ENCODE measurements at regions not wholly inside any gene's neighbourhood (a gene's known extent, or its start where the extent isn't known, plus 50 kb on each side); places are given as distances from the start of the nearest gene placed in this dataset.

DNA sequence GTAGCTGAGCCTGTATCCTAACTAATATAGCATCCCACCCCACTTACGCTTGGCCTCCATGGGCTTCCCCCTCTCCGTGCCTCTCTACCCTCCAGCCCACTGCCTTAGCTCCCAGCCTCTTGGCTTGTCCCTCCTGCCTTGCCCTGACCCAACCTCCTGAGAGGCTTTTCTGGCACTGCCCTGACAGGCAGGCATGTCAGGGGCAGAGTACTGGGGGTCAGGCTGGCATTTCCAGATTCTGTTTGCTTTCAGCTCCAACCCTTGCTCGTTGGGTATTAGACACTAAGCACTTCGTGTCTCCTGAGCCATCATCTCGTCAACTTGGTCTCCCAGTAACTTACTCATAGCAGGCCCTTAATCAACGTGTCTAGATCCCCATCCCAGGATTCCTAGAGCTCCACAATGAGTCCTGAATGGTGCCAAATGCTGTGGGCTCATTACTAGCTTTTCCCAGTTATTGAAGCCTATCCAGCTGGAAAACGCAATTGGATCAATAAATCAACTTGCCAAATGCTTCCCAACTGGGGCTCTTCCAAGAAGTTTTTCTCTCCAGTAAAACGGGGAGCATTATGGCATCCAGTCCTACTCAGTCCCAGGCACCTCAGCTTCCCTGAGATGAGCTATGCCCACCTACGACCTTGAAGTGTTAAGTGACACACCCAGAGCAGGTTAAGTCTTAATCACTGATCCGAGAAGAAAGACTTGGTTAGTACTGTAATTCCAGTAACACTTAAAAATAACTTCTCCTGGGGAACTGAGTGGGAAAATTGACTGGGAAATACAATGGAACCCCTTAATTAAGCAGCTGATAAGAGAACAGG, 78.5 kb upstream of the DLG1 start:
- DNase-seq (ENCODE audit: low read depth, low spot score), result no peak
- dilution Hi-C loops (cut with MboI; ENCODE audit: extremely low pct_ligation_motif_present, low sequenced_read_pairs), result no loop called here
- H3K9me3 ChIP-seq (replicated peaks; ENCODE audit: control insufficient read depth, insufficient read depth, low read length), result no peaks in the 10 kb centered on the region
- no peak overlapping the region for H3K4me2 ChIP-seq (ENCODE audit: insufficient read depth, low read length)
- intact Hi-C loops (cut with micrococcal nuclease), result no loop called here
- H3K9ac ChIP-seq (replicated peaks; ENCODE audit: extremely low read depth, insufficient read depth, low read length), result no peak overlapping the region
- no peaks in the 10 kb centered on the region for H3K9me1 ChIP-seq (replicated peaks; ENCODE audit: control insufficient read depth, extremely low read depth, insufficient read depth, low read length)
- CTCF ChIA-PET, result interaction anchor here (1.9 to 2.5 kb wide), 2 partner anchors 10 to 12 kb away, joined by 5 to 8 read pairs; no protein-coding TSS in a partner anchor
- H3K36me3 ChIP-seq (ENCODE audit: control insufficient read depth in 2 of 2, extremely low read depth in 1 of 2, insufficient read depth in 2 of 2, low read length in 2 of 2), result no peaks in the 10 kb centered on the region
- no TSS peak for BruUV-seq (replicated peaks)
- no peaks in the 10 kb centered on the region for H3K4me1 ChIP-seq (ENCODE audit: control insufficient read depth, extremely low read depth, insufficient read depth, low read length)
- TF ChIP-seq POLR2AphosphoS5 (IDR thresholded peaks at IDR 0.05; ENCODE audit: insufficient read depth, low read depth, low read length), result no peak
- no peak for TF ChIP-seq GATA2 (IDR thresholded peaks at IDR 0.05; ENCODE audit: insufficient read depth, insufficient read length, low read depth, low read length)
- H3K4me3 ChIP-seq (replicated peaks in 1 of 3; ENCODE audit: insufficient read depth in 1 of 3, low read depth in 1 of 3, low read length in 3 of 3), result no peak overlapping the region
- H4K20me1 ChIP-seq (replicated peaks; ENCODE audit: control insufficient read depth, extremely low read depth, insufficient read depth, low read length), result no peaks in the 10 kb centered on the region
- H3K79me2 ChIP-seq (ENCODE audit: control insufficient read depth, insufficient read depth, low read length), result no peaks in the 10 kb centered on the region
- peaks cover 12 to 13% of the 10 kb centered on the region in 2 experiments for H3K27me3 ChIP-seq (ENCODE audit: control insufficient read depth in 2 of 2, insufficient read depth in 2 of 2, low read length in 2 of 2)
- H2AFZ ChIP-seq (ENCODE audit: low read depth, low read length), result no peak overlapping the region
- no peak overlapping the region for H3K27ac ChIP-seq (ENCODE audit: insufficient read depth, low read depth, low read length)
- POLR2A ChIA-PET, result no interaction called here
- FAIRE-seq, result no peak

DNA sequence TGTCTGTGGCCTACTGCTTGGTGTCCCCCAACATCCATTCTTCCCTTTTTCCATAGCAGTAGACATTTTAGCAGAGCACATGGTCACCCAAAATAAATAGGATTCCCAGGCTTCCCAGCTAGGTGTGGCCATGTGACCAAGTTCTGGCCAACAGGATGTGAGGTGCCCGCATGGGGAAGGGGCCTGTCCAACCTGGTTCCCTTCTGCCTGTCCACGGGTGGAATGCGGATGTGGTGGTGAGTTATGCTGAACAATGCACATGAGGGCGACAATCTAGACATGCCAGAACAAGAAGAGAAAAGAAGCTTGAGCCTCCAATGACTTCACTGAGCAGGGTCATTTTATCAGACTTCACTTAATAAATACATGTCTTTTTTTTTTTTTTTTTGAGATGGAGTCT, 77.6 kb upstream of the DLG1 start:
- no peak overlapping the region for H3K27ac ChIP-seq (ENCODE audit: insufficient read depth, low read depth, low read length)
- H3K27me3 ChIP-seq (ENCODE audit: control insufficient read depth in 2 of 2, insufficient read depth in 2 of 2, low read length in 2 of 2), result peaks cover 11 to 16% of the 10 kb centered on the region in 2 experiments
- TF ChIP-seq MYC (IDR thresholded peaks at IDR 0.05; ENCODE audit: low read depth, low read length) (no peak), GATA2 (IDR thresholded peaks at IDR 0.05; ENCODE audit: insufficient read depth, insufficient read length, low read depth, low read length) (no peak), EZH2 (IDR thresholded peaks at IDR 0.05; ENCODE audit: borderline replicate concordance, low read depth, low read length, severe bottlenecking) (no peak), FOS (IDR thresholded peaks at IDR 0.05; ENCODE audit: borderline replicate concordance, insufficient read depth, low read length) (no peak), POLR2AphosphoS5 (IDR thresholded peaks at IDR 0.05; ENCODE audit: insufficient read depth, low read depth, low read length) (no peak)
- TF ChIP-seq, protein P1, sequence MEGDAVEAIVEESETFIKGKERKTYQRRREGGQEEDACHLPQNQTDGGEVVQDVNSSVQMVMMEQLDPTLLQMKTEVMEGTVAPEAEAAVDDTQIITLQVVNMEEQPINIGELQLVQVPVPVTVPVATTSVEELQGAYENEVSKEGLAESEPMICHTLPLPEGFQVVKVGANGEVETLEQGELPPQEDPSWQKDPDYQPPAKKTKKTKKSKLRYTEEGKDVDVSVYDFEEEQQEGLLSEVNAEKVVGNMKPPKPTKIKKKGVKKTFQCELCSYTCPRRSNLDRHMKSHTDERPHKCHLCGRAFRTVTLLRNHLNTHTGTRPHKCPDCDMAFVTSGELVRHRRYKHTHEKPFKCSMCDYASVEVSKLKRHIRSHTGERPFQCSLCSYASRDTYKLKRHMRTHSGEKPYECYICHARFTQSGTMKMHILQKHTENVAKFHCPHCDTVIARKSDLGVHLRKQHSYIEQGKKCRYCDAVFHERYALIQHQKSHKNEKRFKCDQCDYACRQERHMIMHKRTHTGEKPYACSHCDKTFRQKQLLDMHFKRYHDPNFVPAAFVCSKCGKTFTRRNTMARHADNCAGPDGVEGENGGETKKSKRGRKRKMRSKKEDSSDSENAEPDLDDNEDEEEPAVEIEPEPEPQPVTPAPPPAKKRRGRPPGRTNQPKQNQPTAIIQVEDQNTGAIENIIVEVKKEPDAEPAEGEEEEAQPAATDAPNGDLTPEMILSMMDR (IDR thresholded peaks at IDR 0.05; ENCODE audit: extremely low read depth in 1 of 2, insufficient read depth in 1 of 2, low read depth in 1 of 2, low read length in 2 of 2), result no peak
- no peaks in the 10 kb centered on the region for H3K4me1 ChIP-seq (ENCODE audit: control insufficient read depth, extremely low read depth, insufficient read depth, low read length)
- POLR2A ChIA-PET, result no interaction called here
- FAIRE-seq (no peak), DNase-seq (ENCODE audit: low read depth, low spot score) (no peak)
- H3K4me2 ChIP-seq (ENCODE audit: insufficient read depth, low read length), result no peak overlapping the region
- no peaks in the 10 kb centered on the region for H4K20me1 ChIP-seq (replicated peaks; ENCODE audit: control insufficient read depth, extremely low read depth, insufficient read depth, low read length)
- CTCF ChIA-PET, result interaction anchor here (1.9 kb wide), 1 partner anchor 11 kb away, joined by 5 read pairs; no protein-coding TSS in a partner anchor
- no peak overlapping the region for H3K4me3 ChIP-seq (replicated peaks in 1 of 3; ENCODE audit: insufficient read depth in 1 of 3, low read depth in 1 of 3, low read length in 3 of 3)
- intact Hi-C loops (cut with micrococcal nuclease), result no loop called here
- H2AFZ ChIP-seq (ENCODE audit: low read depth, low read length), result no peak overlapping the region
- dilution Hi-C loops (cut with MboI; ENCODE audit: extremely low pct_ligation_motif_present, low sequenced_read_pairs), result no loop called here
- no peaks in the 10 kb centered on the region for H3K36me3 ChIP-seq (ENCODE audit: control insufficient read depth in 2 of 2, extremely low read depth in 1 of 2, insufficient read depth in 2 of 2, low read length in 2 of 2)
- H3K9me1 ChIP-seq (replicated peaks; ENCODE audit: control insufficient read depth, extremely low read depth, insufficient read depth, low read length), result no peaks in the 10 kb centered on the region
- BruUV-seq (replicated peaks), result no TSS peak
- H3K9ac ChIP-seq (replicated peaks; ENCODE audit: extremely low read depth, insufficient read depth, low read length), result no peak overlapping the region
- H3K9me3 ChIP-seq (replicated peaks; ENCODE audit: control insufficient read depth, insufficient read depth, low read length), result no peaks in the 10 kb centered on the region
- no peaks in the 10 kb centered on the region for H3K79me2 ChIP-seq (ENCODE audit: control insufficient read depth, insufficient read depth, low read length)

Measured in endothelial cell of umbilical vein (primary cell).